RWPE2 (cell line): ENCODE measurements at regions not wholly inside any gene's neighbourhood (a gene's known extent, or its start where the extent isn't known, plus 50 kb on each side); places are given as distances from the start of the nearest gene placed in this dataset.

ENCODE experiments used
- ATAC-seq: fragments of 200-7000 bp; cut with Tn5 transposase; 3 replicates; pipeline ENCODE4 v1.9.1; 2021; ENCODE audit warnings: low read depth
- DNase-seq: peaks from one replicate; pipeline ENCODE4 v3.0.0-alpha.2; 2020; ENCODE audit warnings: low spot score
- H3K27ac ChIP-seq: fragments of 450-650 bp; 2 replicates; pipeline ENCODE4 v1.5.1; 2017; ENCODE audit warnings: mild to moderate bottlenecking; ENCODE audit not compliant: poor library complexity, severe bottlenecking
- H3K27me3 ChIP-seq: fragments of 250-450 bp; sonication (Bioruptor Pico); 2 replicates; pipeline ENCODE4 v1.5.1; 2021; ENCODE audit warnings: mild to moderate bottlenecking, moderate library complexity; ENCODE audit not compliant: insufficient read depth, poor library complexity, severe bottlenecking
- H3K36me3 ChIP-seq: fragments of 250-450 bp; sonication (Bioruptor Pico); 2 replicates; pipeline ENCODE4 v1.5.1; 2020; ENCODE audit warnings: low read depth, mild to moderate bottlenecking, moderate library complexity
- H3K4me1 ChIP-seq: fragments of 250-450 bp; sonication (Bioruptor Pico); 2 replicates; pipeline ENCODE4 v1.5.1; 2021; ENCODE audit warnings: mild to moderate bottlenecking, moderate library complexity; ENCODE audit not compliant: insufficient read depth, poor library complexity, severe bottlenecking
- H3K4me3 ChIP-seq: fragments of 250-450 bp; sonication (Bioruptor Pico); 2 replicates; pipeline ENCODE4 v1.5.1; 2021; ENCODE audit warnings: mild to moderate bottlenecking, moderate library complexity; ENCODE audit not compliant: severe bottlenecking
- H3K9me3 ChIP-seq: fragments of 250-450 bp; sonication (Bioruptor Pico); 2 replicates; pipeline ENCODE4 v1.5.1; 2021; ENCODE audit warnings: mild to moderate bottlenecking, moderate library complexity; ENCODE audit not compliant: severe bottlenecking
- CTCF ChIP-seq: fragments of 450-650 bp; IDR thresholded peaks from one replicate; pipeline ENCODE4 v1.5.1; 2017; ENCODE audit warnings: mild to moderate bottlenecking, moderate library complexity; ENCODE audit not compliant: poor library complexity, severe bottlenecking

GRCh38 chr17:34451313-34451712 is 88.3 kb upstream of the CCL1 start:
- DNase-seq: no peak
- H3K27ac ChIP-seq: no peak overlapping the region
- H3K9me3 ChIP-seq: no peaks in the 10 kb centered on the region
- ATAC-seq: no peak
- no peak overlapping the region for H3K4me3 ChIP-seq
- no peaks in the 10 kb centered on the region for H3K36me3 ChIP-seq
- no peaks in the 10 kb centered on the region for H3K4me1 ChIP-seq
- H3K27me3 ChIP-seq: no peaks in the 10 kb centered on the region
- no peak for TF ChIP-seq CTCF

GRCh38 chr17:34447406-34447805 is 84.4 kb upstream of the CCL1 start:
- Histone ChIP-seq H3K9me3 (no peaks in the 10 kb centered on the region), H3K36me3 (no peaks in the 10 kb centered on the region), H3K27ac (no peak overlapping the region), H3K27me3 (peaks cover 7% of the 10 kb centered on the region), H3K4me3 (no peak overlapping the region), H3K4me1 (no peaks in the 10 kb centered on the region)
- ATAC-seq: no peak
- DNase-seq: no peak
- no peak for TF ChIP-seq CTCF

- Histone ChIP-seq H3K4me1 (no peaks in the 10 kb centered on the region), H3K4me3 (no peak overlapping the region), H3K27ac (no peak overlapping the region), H3K27me3 (peaks cover 7% of the 10 kb centered on the region), H3K9me3 (no peaks in the 10 kb centered on the region), H3K36me3 (no peaks in the 10 kb centered on the region)
- no peak for DNase-seq
- ATAC-seq: no peak
- no peak for TF ChIP-seq CTCF
Observed at GRCh38 chr17:34445101-34445500, 82.1 kb upstream of the CCL1 start.

GRCh38 chr17:34443619-34444469 is 80.8 kb upstream of the CCL1 start:
- no peak for TF ChIP-seq CTCF
- no peak for DNase-seq
- H3K9me3 ChIP-seq: no peaks in the 10 kb centered on the region
- no peaks in the 10 kb centered on the region for H3K36me3 ChIP-seq
- no peak overlapping the region for H3K4me3 ChIP-seq
- peaks cover 7% of the 10 kb centered on the region for H3K27me3 ChIP-seq
- ATAC-seq: no peak
- H3K27ac ChIP-seq: no peak overlapping the region
- H3K4me1 ChIP-seq: no peaks in the 10 kb centered on the region
